HepG2 (cell line): ENCODE measurements at regions not wholly inside any gene's neighbourhood (a gene's known extent, or its start where the extent isn't known, plus 50 kb on each side); places are given as distances from the start of the nearest gene placed in this dataset.

Experiments used
- ATAC-seq: fragments of 200-7000 bp; cut with Tn5 transposase; 3 replicates; pipeline ENCODE4 v1.9.1; 2020; ENCODE audit warnings: mild to moderate bottlenecking, moderate library complexity
- BruUV-seq: library from RNA; stranded (reverse); fragments of 400-500 nt; replicated peaks from 2 replicates; lab custom pipeline; 2021; lab: Mats Ljungman, UMichigan
- CTCF ChIA-PET: fragments of 300-600 bp; formaldehyde crosslinking; extraction: SDS; loops from one replicate; lab custom pipeline; 2021; ENCODE audit warnings: low total read pairs, inconsistent platforms, low intra/inter-chr PET ratio; lab: Yijun Ruan, JAX
- POLR2A ChIA-PET: fragments of 350-600 bp; sonication (Branson Sonifier 250); formaldehyde crosslinking; loops from one replicate; lab custom pipeline; 2020; ENCODE audit warnings: antibody characterized with exemption, inconsistent platforms; lab: Yijun Ruan, JAX
- DNase-seq: peaks from one replicate; pipeline ENCODE4 v3.0.0-alpha.2; 2015; ENCODE audit warnings: low spot score
- FAIRE-seq: peaks from 3 replicates; lab custom pipeline; 2011; peaks lifted over from hg19 to GRCh38; lab: Jason Lieb, UNC
- H2AFZ ChIP-seq: one replicate; pipeline ENCODE4 v1.6.1; 2011; ENCODE audit warnings: low read length, inconsistent platforms
- H3K27ac ChIP-seq: fragments of 300-600 bp; 3 replicates; pipeline ENCODE4 v1.8.0; 2011; ENCODE audit warnings: mixed run types, mild to moderate bottlenecking, mixed read lengths, low read length, inconsistent platforms; ENCODE audit not compliant: insufficient read depth; ENCODE audit errors: extremely low read length
- H3K27me3 ChIP-seq, 2 experiments: fragments of 200-600 bp in 1 of 2; 2 replicates in 1 of 2; 3 replicates in 1 of 2; pipeline versions ENCODE4 v1.6.0 to v1.8.0; 2011; ENCODE audit warnings: low read length in 2 of 2, mild to moderate bottlenecking in 2 of 2, moderate library complexity in 2 of 2, inconsistent platforms in 1 of 2; ENCODE audit not compliant: insufficient read depth in 2 of 2, control insufficient read depth in 1 of 2
- H3K36me3 ChIP-seq, 2 experiments: fragments of 200-600 bp in 1 of 2; replicated peaks in 1 of 2; 2 replicates in 1 of 2; 3 replicates in 1 of 2; pipeline versions ENCODE4 v1.5.1 to v1.8.0; 2011; ENCODE audit warnings: low read length in 2 of 2, inconsistent platforms in 1 of 2; ENCODE audit not compliant: insufficient read depth in 2 of 2, control insufficient read depth in 1 of 2
- H3K4me1 ChIP-seq: 2 replicates; pipeline ENCODE4 v1.5.1; 2012; ENCODE audit warnings: low read length, inconsistent platforms; ENCODE audit not compliant: insufficient read depth
- H3K4me2 ChIP-seq: 2 replicates; pipeline ENCODE4 v1.6.0; 2011; ENCODE audit warnings: low read depth, low read length, inconsistent platforms
- H3K4me3 ChIP-seq, 3 experiments: fragments of 200-600 bp in 1 of 3; sonication (generic), shearing (Covaris generic) in 1 of 3; replicated peaks in 1 of 3; 2 replicates each; pipeline ENCODE4 v1.5.1; 2011 to 2016; ENCODE audit warnings: low read length in 3 of 3, inconsistent platforms in 2 of 3, low read depth in 2 of 3, mild to moderate bottlenecking in 2 of 3, control low read depth in 1 of 3, mixed read lengths in 1 of 3; ENCODE audit not compliant: insufficient read depth in 1 of 3
- H3K79me2 ChIP-seq: one replicate; pipeline ENCODE4 v1.6.1; 2011; ENCODE audit warnings: low read length, inconsistent platforms; ENCODE audit not compliant: insufficient read depth
- H3K9ac ChIP-seq: 2 replicates; pipeline ENCODE4 v1.6.0; 2011; ENCODE audit warnings: mild to moderate bottlenecking, low read depth, low read length, inconsistent platforms; ENCODE audit not compliant: insufficient read depth
- H3K9me3 ChIP-seq: 2 replicates; pipeline ENCODE4 v1.5.1; 2012; ENCODE audit warnings: mild to moderate bottlenecking, low read length
- H4K20me1 ChIP-seq: 2 replicates; pipeline ENCODE4 v1.6.0; 2011; ENCODE audit warnings: inconsistent platforms, mild to moderate bottlenecking, low read length, moderate library complexity; ENCODE audit not compliant: insufficient read depth
- ATM ChIP-seq: fragments of 450-650 bp; IDR thresholded peaks from 2 replicates; pipeline ENCODE4 v1.7.1; 2017; ENCODE audit warnings: mild to moderate bottlenecking, borderline replicate concordance
- GRHL1 ChIP-seq: sonication (generic); formaldehyde crosslinking; conservative IDR thresholded peaks from 2 replicates; pipeline ENCODE4 v1.8.0; 2022; ENCODE audit warnings: missing genetic modification reagents
- MAFF ChIP-seq: IDR thresholded peaks from 2 replicates; pipeline ENCODE4 v1.6.1; 2011; ENCODE audit warnings: low read depth, low read length, improper control_type of control experiment
- MAFK ChIP-seq, 2 experiments: IDR thresholded peaks in 1 of 2; conservative IDR thresholded peaks in 1 of 2; 2 replicates each; pipeline ENCODE4 v1.6.1; 2011; ENCODE audit warnings: improper control_type of control experiment in 2 of 2, low read length in 2 of 2
- NFE2 ChIP-seq: sonication (generic); formaldehyde crosslinking; IDR thresholded peaks from 2 replicates; pipeline ENCODE4 v1.4.0; 2020; ENCODE audit warnings: missing genetic modification reagents
- NFYB ChIP-seq: sonication (generic); formaldehyde crosslinking; IDR thresholded peaks from 2 replicates; pipeline ENCODE4 v1.4.0; 2020; ENCODE audit warnings: missing genetic modification reagents
- TFDP1 ChIP-seq: IDR thresholded peaks from 2 replicates; pipeline ENCODE4 v1.6.1; 2016; ENCODE audit warnings: missing compliant biosample characterization, missing genetic modification reagents, borderline replicate concordance
- ZBTB3 ChIP-seq: sonication (generic); formaldehyde crosslinking; IDR thresholded peaks from 2 replicates; pipeline ENCODE4 v1.4.0; 2020; ENCODE audit warnings: low read depth, mild to moderate bottlenecking, moderate library complexity, missing genetic modification reagents, borderline replicate concordance
- ZC3H13 ChIP-seq: sonication (generic); formaldehyde crosslinking; IDR thresholded peaks from 2 replicates; pipeline ENCODE4 v1.8.1; 2023; ENCODE audit warnings: mild to moderate bottlenecking, missing genetic modification reagents, moderate library complexity
- ZNF616 ChIP-seq: sonication (generic); formaldehyde crosslinking; IDR thresholded peaks from 2 replicates; pipeline ENCODE4 v1.5.0; 2020; ENCODE audit warnings: low read depth, mild to moderate bottlenecking, missing genetic modification reagents
- WGBS: methylation state at CpG from one replicate; pipeline ENCODE4 v1.1.6; 2017; ENCODE audit warnings: low lambda C conversion rate; 5-methylcytosine and 5-hydroxymethylcytosine counted together
- in situ Hi-C: cut with HindIII; loops from 2 replicates; pipeline ENCODE4 v1.10.0; 2017; ENCODE audit warnings: low pct_unique_long_range_greater_than_20kb; ENCODE audit not compliant: extremely low pct_ligation_motif_present
- intact Hi-C: fragments of 100-400 bp; cut with micrococcal nuclease; formaldehyde crosslinking; loops from one replicate; pipeline ENCODE4 v1.10.0; 2022; ENCODE audit not compliant: unreplicated experiment
- TF ChIP-seq, protein P1 (sequence below): sonication (generic); formaldehyde crosslinking; IDR thresholded peaks from 2 replicates; pipeline ENCODE4 v1.4.0; 2020; ENCODE audit warnings: missing genetic modification reagents

GRCh38 chr6:149202100-149202499, 115.4 kb upstream of the TAB2 start:
- intact Hi-C loops = no loop called here
- H3K4me2 ChIP-seq = no peak overlapping the region
- 0 out of 2 replicates have a peak, but pooled peaks cover 5% of the 10 kb centered on the region for H3K9me3 ChIP-seq
- CTCF ChIA-PET = no interaction called here
- no peak overlapping the region for H3K9ac ChIP-seq
- POLR2A ChIA-PET = no interaction called here
- DNase-seq = no peak
- no peak overlapping the region for H2AFZ ChIP-seq
- no peak for ATAC-seq
- H3K4me1 ChIP-seq = no peaks in the 10 kb centered on the region
- no peak overlapping the region for H3K27ac ChIP-seq
- 30% methylated on average over 4 of the region's 4 CpGs for WGBS
- H3K4me3 ChIP-seq = no peak overlapping the region
- H3K27me3 ChIP-seq = peaks cover 0 to 14% of the 10 kb centered on the region in 2 experiments; a peak in 3 of 5 replicates
- BruUV-seq = no TSS peak
- no peaks in the 10 kb centered on the region for H3K79me2 ChIP-seq
- no peaks in the 10 kb centered on the region for H3K36me3 ChIP-seq
- no peak for TF ChIP-seq NFYB
- peak; percentile 99 for TF ChIP-seq MAFF
- TF ChIP-seq ZBTB3 (CRISPR knock-in tag) = no peak
- peak; percentile 97 to 99 for TF ChIP-seq MAFK (conservative IDR thresholded peaks at IDR 0.05 in 1 of 2, IDR thresholded peaks at IDR 0.05 in 1 of 2; ENCODE audit: low read length in 2 of 2)
- no peak for FAIRE-seq
- in situ Hi-C loops = no loop called here
- H4K20me1 ChIP-seq = no peaks in the 10 kb centered on the region

DNA sequence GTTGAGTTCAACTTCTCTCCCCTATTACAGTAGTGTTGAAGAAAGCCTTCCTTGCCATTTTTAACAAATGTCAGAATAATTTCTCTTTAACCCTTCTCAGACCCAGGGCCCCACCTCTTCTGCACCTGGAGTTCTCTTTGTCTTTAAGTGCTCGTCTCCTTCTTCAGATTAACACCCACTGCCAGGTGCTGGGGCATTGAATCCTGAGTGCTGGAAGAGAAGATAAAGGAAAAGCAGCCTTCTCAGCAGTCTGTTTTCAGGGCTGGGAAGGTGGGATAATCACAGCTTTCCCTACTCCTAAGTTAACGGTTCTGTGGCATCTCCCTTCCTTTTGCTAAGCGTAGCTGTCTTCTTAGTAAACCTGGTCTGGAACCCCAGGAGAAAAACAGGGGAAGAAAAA, 114.6 kb upstream of the TAB2 start:
- H3K27me3 ChIP-seq = peaks cover 0 to 15% of the 10 kb centered on the region in 2 experiments; a peak in 3 of 5 replicates
- H3K27ac ChIP-seq = no peak overlapping the region
- POLR2A ChIA-PET = no interaction called here
- no peaks in the 10 kb centered on the region for H3K4me1 ChIP-seq
- BruUV-seq = no TSS peak
- in situ Hi-C loops = no loop called here
- ATAC-seq (no peak), DNase-seq (no peak), FAIRE-seq (no peak)
- no peak overlapping the region for H3K4me3 ChIP-seq
- H3K4me2 ChIP-seq = no peak overlapping the region
- H4K20me1 ChIP-seq = no peaks in the 10 kb centered on the region
- 0 out of 2 replicates have a peak, but pooled peaks cover 5% of the 10 kb centered on the region for H3K9me3 ChIP-seq
- no peaks in the 10 kb centered on the region for H3K79me2 ChIP-seq
- no peaks in the 10 kb centered on the region for H3K36me3 ChIP-seq
- TF ChIP-seq ZNF616 (no peak), ATM (no peak), NFE2 (CRISPR knock-in tag) (no peak), ZC3H13 (CRISPR knock-in tag) (no peak), GRHL1 (CRISPR knock-in tag) (no peak), TFDP1 (no peak)
- TF ChIP-seq, protein P1, sequence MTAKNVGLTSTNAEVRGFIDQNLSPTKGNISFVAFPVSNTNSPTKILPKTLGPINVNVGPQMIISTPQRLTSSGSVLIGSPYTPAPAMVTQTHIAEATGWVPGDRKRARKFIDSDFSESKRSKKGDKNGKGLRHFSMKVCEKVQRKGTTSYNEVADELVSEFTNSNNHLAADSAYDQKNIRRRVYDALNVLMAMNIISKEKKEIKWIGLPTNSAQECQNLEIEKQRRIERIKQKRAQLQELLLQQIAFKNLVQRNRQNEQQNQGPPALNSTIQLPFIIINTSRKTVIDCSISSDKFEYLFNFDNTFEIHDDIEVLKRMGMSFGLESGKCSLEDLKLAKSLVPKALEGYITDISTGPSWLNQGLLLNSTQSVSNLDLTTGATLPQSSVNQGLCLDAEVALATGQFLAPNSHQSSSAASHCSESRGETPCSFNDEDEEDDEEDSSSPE (CRISPR knock-in tag) = no peak
- intact Hi-C loops = no loop called here
- WGBS = 12% methylated on average over 3 of the region's 3 CpGs
- no peak overlapping the region for H2AFZ ChIP-seq
- no peak overlapping the region for H3K9ac ChIP-seq
- CTCF ChIA-PET = no interaction called here
